ENCODE measurements at regions not wholly inside any gene's neighbourhood (a gene's known extent, or its start where the extent isn't known, plus 50 kb on each side); places are given as distances from the start of the nearest gene placed in this dataset.

DNA sequence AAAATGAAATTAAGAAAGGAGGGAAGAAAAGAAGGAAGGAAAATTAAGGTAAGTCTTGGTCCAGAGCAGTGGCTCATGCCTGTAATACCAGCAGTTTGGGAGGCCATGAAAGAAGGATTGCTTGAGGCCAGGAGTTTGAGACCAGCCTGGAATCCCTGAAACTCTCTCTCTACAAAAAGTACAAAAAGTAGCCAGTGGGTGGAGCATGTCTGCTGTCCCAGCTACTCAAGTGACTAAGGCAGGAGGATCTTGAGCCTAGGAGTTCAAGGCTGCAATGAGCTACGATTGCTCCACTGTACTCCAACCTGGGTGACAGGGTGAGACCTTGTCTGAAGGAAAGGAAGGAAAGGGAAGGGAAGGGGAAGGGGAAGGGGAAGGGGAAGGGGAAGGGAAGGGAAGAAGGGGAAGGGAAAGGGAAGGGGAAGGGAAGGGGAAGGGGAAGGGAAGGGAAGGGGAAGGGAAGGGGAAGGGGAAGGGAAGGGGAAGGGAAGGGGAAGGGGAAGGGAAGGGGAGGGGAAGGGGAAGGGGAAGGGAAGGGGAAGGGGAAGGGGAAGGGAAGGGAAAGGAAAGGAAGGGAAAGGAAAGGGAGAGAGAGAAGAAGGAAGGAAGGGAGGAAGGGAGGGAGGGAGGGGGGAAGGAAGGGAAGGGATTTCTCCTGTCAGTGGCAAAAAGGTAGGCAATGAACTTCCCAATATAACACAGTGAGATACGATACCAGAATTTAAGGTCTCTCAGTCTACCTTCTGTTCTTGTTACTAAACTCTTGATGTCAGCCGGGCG, 412.8 kb downstream of the CMPK2 start (continued):
- TF ChIP-seq FOSL1 (IDR thresholded peaks at IDR 0.05; ENCODE audit: insufficient read depth, low read depth, low read length), result no peak
- no peak for TF ChIP-seq TEAD4 (IDR thresholded peaks at IDR 0.05; ENCODE audit: low read depth, low read length)
- no peak for TF ChIP-seq BACH1 (IDR thresholded peaks at IDR 0.05; ENCODE audit: low read length)
- TF ChIP-seq BRCA1 (IDR thresholded peaks at IDR 0.05; ENCODE audit: low read depth, low read length), result no peak
- no peak for TF ChIP-seq GTF2F1 (IDR thresholded peaks at IDR 0.05; ENCODE audit: borderline replicate concordance, low read depth, low read length)
- TF ChIP-seq USF2 (IDR thresholded peaks at IDR 0.05; ENCODE audit: low read length), result no peak
- TF ChIP-seq EZH2 (IDR thresholded peaks at IDR 0.05; ENCODE audit: low read depth, low read length, severe bottlenecking), result no peak
- no peak for TF ChIP-seq RBBP5 (IDR thresholded peaks at IDR 0.05; ENCODE audit: borderline replicate concordance, low read depth, low read length)

All from H1 (cell line).